ENCODE measurements at regions not wholly inside any gene's neighbourhood (a gene's known extent, or its start where the extent isn't known, plus 50 kb on each side); places are given as distances from the start of the nearest gene placed in this dataset.

GRCh38 chr16:21339269-21339641, 61.2 kb upstream of the CRYM start:
- Histone ChIP-seq H3K36me3 (ENCODE audit: control insufficient read depth in 4 of 4, insufficient read depth in 3 of 4, low read depth in 1 of 4, low read length in 3 of 4) (no peaks in the 10 kb centered on the region), H3K27me3 (ENCODE audit: control insufficient read depth in 4 of 4, insufficient read depth in 4 of 4, low read length in 3 of 4) (no peaks in the 10 kb centered on the region), H3K4me1 (ENCODE audit: control insufficient read depth in 4 of 4, insufficient read depth in 4 of 4, low read length in 3 of 4) (no peaks in the 10 kb centered on the region), H3K27ac (ENCODE audit: low read depth in 1 of 2, low read length in 2 of 2) (no peak overlapping the region), H3K4me3 (ENCODE audit: low read depth in 1 of 3, low read length in 3 of 3) (no peak overlapping the region), H3K9ac (ENCODE audit: low read depth in 1 of 2, low read length in 2 of 2) (no peak overlapping the region), H3K9me3 (ENCODE audit: control insufficient read depth in 4 of 4, low read length in 3 of 4) (no peaks in the 10 kb centered on the region)
- DNase-seq (ENCODE audit: low spot score): no peak
- 87% methylated on average over 4 of the region's 4 CpGs for WGBS
- TF ChIP-seq NR2F2 (IDR thresholded peaks at IDR 0.05) (no peak), FOXA1 (IDR thresholded peaks at IDR 0.05) (no peak), TAF1 (conservative IDR thresholded peaks at IDR 0.05) (no peak), EGR1 (IDR thresholded peaks at IDR 0.05; ENCODE audit: low read depth in 2 of 2) (no peak), GABPA (IDR thresholded peaks at IDR 0.05 in 1 of 2, conservative IDR thresholded peaks at IDR 0.05 in 1 of 2) (no peak), SP1 (IDR thresholded peaks at IDR 0.05) (no peak), RAD21 (IDR thresholded peaks at IDR 0.05) (no peak), HNF4A (conservative IDR thresholded peaks at IDR 0.05) (no peak), YY1 (IDR thresholded peaks at IDR 0.05) (no peak), CTCF (IDR thresholded peaks at IDR 0.05; ENCODE audit: low read depth, low read length, missing input control) (no peak), ATF3 (IDR thresholded peaks at IDR 0.05) (no peak), MAX (IDR thresholded peaks at IDR 0.05) (no peak)
- TF ChIP-seq, protein P1, sequence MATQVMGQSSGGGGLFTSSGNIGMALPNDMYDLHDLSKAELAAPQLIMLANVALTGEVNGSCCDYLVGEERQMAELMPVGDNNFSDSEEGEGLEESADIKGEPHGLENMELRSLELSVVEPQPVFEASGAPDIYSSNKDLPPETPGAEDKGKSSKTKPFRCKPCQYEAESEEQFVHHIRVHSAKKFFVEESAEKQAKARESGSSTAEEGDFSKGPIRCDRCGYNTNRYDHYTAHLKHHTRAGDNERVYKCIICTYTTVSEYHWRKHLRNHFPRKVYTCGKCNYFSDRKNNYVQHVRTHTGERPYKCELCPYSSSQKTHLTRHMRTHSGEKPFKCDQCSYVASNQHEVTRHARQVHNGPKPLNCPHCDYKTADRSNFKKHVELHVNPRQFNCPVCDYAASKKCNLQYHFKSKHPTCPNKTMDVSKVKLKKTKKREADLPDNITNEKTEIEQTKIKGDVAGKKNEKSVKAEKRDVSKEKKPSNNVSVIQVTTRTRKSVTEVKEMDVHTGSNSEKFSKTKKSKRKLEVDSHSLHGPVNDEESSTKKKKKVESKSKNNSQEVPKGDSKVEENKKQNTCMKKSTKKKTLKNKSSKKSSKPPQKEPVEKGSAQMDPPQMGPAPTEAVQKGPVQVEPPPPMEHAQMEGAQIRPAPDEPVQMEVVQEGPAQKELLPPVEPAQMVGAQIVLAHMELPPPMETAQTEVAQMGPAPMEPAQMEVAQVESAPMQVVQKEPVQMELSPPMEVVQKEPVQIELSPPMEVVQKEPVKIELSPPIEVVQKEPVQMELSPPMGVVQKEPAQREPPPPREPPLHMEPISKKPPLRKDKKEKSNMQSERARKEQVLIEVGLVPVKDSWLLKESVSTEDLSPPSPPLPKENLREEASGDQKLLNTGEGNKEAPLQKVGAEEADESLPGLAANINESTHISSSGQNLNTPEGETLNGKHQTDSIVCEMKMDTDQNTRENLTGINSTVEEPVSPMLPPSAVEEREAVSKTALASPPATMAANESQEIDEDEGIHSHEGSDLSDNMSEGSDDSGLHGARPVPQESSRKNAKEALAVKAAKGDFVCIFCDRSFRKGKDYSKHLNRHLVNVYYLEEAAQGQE (IDR thresholded peaks at IDR 0.05): no peak

DNA sequence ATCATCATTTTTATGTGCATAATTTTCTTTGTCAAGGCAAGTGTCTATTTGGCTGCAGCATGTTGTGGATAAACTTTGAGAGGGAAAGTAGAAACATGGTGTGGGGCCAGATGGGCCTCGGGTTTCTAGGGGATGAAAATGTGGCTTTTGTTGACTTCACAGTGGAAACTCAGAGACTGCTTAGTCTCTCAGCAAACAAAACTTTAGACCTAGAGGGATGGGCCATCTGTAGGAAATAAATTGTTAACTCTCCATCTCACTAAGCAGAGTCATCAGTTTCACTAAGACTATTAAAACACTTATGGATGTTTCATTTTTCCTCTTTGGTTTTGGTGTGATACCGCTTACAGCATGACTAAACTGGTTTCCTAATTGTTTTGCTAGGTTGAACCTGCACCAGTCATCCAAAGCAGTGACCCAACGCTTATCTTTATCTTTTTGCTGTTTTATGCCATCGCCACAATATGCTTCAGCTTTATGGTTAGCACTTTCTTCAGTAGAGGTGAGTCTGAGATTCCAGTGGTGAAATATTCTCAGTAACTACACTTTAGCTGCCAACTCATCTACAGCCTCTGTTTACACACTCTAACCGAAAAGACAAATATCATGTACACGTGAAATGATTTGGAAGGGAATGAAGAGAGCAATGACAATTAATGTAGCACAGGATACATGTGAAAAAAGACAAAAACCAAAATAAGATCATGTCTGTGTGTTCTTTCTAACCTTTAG, 60.6 kb upstream of the CRYM start:
- 68% methylated on average over 6 of the region's 6 CpGs for WGBS
- H3K27me3 ChIP-seq (ENCODE audit: control insufficient read depth in 4 of 4, insufficient read depth in 4 of 4, low read length in 3 of 4): no peaks in the 10 kb centered on the region
- H3K36me3 ChIP-seq (ENCODE audit: control insufficient read depth in 4 of 4, insufficient read depth in 3 of 4, low read depth in 1 of 4, low read length in 3 of 4): peaks cover 0 to 1% (median 0%) of the 10 kb centered on the region in 4 donors
- DNase-seq (ENCODE audit: low spot score): no peak
- H3K9me3 ChIP-seq (ENCODE audit: control insufficient read depth in 4 of 4, low read length in 3 of 4): no peaks in the 10 kb centered on the region
- H3K4me1 ChIP-seq (ENCODE audit: control insufficient read depth in 4 of 4, insufficient read depth in 4 of 4, low read length in 3 of 4): no peaks in the 10 kb centered on the region
- H3K9ac ChIP-seq (ENCODE audit: low read depth in 1 of 2, low read length in 2 of 2): no peak overlapping the region
- no peak overlapping the region for H3K27ac ChIP-seq (ENCODE audit: low read depth in 1 of 2, low read length in 2 of 2)
- no peak overlapping the region for H3K4me3 ChIP-seq (ENCODE audit: low read depth in 1 of 3, low read length in 3 of 3)
- TF ChIP-seq GABPA (IDR thresholded peaks at IDR 0.05 in 1 of 2, conservative IDR thresholded peaks at IDR 0.05 in 1 of 2): no peak

Data from liver (tissue), 8 donors.